GM13977 (cell line): ENCODE measurements at regions not wholly inside any gene's neighbourhood (a gene's known extent, or its start where the extent isn't known, plus 50 kb on each side); places are given as distances from the start of the nearest gene placed in this dataset.

Experiments
- DNase-seq: peaks from one replicate; pipeline ENCODE4 v3.0.0; 2012; ENCODE audit warnings: low spot score
- CTCF ChIP-seq: IDR thresholded peaks from 2 replicates; pipeline ENCODE4 v1.5.1; 2012; ENCODE audit warnings: mild to moderate bottlenecking, control low read depth; ENCODE audit not compliant: insufficient read depth; ENCODE audit errors: extremely low read depth, missing control alignments
- in situ Hi-C: fragments of 300-500 bp; cut with MboI; formaldehyde crosslinking; loops from one replicate; pipeline ENCODE4 v1.12.0; 2022; ENCODE audit warnings: low sequenced_read_pairs, low pct_unique_long_range_greater_than_20kb, mixed read lengths, inconsistent platforms; ENCODE audit not compliant: unreplicated experiment

DNA sequence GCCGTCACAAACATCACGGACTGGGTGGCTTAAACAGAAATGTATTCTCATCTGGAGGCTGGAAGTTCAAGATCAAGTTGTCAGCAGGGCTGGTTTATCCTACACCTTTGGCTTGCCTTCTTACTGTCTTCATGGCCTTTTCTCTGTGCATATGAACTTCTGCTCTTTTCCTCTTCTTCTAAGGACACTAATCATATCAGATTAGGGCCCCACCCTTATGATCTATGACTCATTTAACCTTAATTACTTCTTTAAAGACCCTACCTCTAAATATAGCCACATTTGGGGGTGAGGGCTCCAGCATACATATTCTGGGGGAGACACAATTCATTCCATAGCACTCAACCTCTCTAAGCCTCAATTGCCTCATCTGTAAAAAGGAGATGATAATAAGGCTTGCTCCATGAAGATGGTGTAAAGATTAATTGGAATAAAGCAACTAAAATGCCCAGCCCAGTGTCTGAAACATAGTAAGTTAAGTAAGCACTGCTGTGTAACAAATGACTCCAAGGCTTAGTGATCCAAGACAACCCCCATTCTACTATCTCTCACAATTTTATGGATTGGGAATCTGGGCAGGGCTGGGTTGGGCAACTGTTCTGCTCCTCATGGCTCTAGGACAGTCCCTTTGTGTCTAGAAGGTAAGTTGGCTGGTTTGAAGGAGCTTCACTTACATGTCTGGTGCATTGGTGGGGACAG lies 119.8 kb downstream of the BANF2 start:
- no peak for DNase-seq
- in situ Hi-C loops = no loop called here
- TF ChIP-seq CTCF = no peak

- no peak for TF ChIP-seq CTCF
Observed at GRCh38 chr20:17818187-17818586, 118.4 kb downstream of the BANF2 start.

DNA sequence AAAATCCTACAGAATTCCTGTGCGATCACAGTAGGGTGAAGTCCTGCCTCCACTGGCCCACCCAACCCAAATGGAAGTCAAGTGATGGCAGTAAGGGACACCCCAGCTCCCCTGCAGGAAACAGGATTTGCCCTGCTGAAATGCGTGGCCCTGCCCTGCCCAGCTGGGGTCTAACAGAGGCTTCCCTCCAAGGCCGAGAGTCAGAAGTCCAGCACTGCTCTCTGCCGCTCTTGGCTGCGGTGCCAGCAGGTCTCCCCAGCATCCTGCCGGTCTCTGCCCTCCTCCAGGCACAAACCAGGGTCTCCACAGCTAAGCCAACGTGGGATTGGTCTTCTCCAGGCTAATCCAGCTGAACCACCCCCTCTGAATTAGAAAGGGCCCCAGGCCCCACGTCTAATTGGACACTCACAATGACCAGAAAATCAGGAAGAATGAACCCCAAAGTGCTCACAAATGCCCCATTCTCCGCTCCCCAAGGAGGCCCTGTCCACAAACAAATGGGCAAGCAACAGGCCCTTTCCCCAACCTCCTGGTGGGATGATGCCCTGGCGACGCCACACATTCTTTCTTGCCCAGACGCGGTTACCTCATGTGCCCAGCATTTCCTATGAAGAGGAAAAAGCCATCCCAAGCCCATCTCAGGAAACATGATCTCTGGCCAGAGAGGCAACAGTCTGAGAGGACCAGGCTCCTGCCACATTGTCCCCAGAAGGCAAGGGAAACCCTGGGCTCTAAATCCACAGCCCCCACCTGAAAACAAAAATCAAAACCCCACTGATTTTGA lies 117.2 kb downstream of the BANF2 start:
- in situ Hi-C loops = no loop called here
- DNase-seq = no peak
- TF ChIP-seq CTCF = no peak

More at GRCh38 chr20:17818187-17818586, 118.4 kb downstream of the BANF2 start:
- no peak for DNase-seq
- in situ Hi-C loops = no loop called here

DNA sequence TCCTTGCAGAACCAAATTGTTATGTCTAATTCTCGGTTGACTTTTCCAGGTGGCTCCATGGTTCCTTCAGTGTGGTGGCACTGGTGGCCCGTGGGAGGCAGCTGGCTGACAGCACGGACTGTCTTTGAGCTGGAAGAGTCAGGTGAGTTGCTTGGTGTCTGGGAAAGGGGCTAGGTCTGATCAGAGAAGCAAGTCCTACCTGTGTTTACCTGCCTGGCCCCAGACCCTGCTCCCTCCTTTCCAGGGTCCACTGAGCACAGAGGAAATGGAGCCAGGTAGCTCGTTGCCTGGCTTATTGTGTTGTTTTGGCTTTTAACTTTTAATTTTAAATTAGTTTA lies 111.8 kb downstream of the BANF2 start:
- no peak for DNase-seq
- TF ChIP-seq CTCF = no peak
- in situ Hi-C loops = no loop called here

GRCh38 chr20:17810847-17811627 lies 111.3 kb downstream of the BANF2 start:
- DNase-seq = no peak
- no peak for TF ChIP-seq CTCF
- in situ Hi-C loops = no loop called here

DNA sequence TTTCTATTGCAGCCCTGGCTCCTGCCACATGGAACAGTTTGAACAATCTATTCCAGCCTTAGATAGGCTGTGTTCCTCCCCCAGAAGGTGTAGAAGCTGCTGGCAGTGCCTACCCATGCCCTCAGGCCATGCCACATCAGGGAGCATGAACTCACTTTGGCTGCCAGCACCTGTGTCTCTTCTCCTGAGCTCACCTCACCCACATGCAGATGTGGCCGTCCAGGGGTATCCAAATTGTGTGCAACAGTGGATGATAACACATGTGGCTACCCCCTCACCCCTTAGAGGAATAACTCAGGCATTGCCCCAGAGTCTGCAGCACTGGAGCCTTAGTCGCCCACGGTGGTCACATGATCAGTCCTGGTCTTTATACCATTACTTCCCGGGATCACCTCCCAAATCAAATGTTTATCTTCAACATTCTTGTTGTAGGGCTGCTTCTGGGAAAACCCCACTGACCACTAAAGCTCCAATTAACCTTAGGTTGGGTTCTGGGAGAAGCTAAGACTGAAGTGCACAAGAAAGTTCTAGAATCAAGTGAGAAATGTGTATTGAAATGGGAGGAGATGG lies 110.4 kb downstream of the BANF2 start:
- no peak for DNase-seq
- in situ Hi-C loops = no loop called here
- no peak for TF ChIP-seq CTCF
